CD1c-positive myeloid dendritic cell (primary cell): ENCODE measurements at regions not wholly inside any gene's neighbourhood (a gene's known extent, or its start where the extent isn't known, plus 50 kb on each side); places are given as distances from the start of the nearest gene placed in this dataset.

Experiments used
- DNase-seq: peaks from one replicate; pipeline ENCODE4 v3.0.0-alpha.2; 2016; ENCODE audit errors: extremely low spot score

DNA sequence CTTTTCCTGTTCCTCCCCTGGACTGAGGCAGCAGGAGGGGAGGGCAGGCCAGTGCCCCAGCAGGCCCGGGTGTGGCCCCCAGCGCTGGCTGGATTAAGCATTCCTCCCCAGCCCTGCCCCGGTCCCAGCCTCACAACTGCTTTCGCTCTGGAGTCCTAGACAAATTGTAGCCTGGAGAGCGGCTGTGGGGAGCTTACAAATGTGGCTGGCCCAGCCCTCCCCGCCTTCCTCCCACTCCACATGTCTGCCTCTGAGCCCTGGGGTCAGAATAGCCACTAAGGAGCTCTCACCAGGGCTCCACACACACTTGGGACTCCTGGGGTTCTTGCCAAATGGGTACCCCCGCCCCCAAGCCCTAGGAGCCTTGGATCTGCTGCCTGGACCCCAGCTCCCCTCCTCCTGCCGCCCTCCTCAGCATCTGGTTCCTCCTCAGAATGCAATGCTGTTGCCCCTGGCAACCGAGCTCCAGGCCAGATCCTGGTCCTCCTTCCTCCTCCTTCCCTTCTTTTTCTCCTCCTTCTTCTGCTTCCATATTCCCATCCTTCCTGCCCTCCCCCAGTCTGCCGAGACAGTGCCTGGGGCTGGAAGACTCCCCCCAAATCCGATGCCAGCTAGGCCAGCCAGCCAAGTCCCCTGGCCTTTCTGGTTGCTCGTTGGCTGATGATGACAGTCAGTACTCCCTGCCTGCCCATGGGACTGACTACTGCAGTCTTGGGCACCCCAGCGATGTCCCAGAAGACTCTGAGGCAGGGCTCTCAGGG, 91.1 kb downstream of the LINGO1 start:
- DNase-seq: no peak

DNA sequence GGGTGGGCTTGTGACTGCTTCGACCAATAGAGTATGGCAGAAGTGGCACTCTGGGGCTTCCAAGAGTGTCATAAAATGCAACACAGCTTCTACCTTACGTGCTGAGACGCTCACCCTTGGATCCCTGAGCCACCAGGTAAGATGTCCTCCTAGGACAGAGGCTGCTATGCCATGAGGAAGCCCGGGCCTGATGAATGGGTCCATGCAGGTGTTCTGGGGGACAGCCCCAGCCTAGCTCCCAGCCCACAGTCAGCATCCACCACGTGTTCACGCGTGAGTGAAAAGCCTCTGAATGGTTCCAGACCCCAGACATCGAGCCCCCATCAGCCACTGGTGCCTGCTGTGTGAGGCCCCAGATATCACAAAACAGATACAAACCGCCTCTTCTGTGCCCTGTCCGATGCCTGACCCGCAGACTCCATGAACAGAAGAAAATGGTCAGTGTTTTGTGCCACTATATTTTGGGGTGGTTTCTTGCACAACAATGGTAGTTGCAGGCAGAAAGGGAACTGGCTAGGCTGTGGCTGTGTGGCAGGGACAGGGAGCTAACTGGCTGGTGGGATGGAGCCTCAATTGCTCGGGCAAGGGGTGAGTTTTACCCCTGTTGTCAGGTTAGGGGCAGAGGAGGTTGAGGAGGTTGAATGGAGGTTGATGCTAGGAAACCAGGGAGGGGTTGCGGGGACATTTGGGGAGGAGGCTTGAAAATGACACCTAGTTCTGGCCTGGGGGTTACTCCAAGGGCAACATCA, 92.2 kb downstream of the LINGO1 start:
- peak; percentile 5 for DNase-seq

DNA sequence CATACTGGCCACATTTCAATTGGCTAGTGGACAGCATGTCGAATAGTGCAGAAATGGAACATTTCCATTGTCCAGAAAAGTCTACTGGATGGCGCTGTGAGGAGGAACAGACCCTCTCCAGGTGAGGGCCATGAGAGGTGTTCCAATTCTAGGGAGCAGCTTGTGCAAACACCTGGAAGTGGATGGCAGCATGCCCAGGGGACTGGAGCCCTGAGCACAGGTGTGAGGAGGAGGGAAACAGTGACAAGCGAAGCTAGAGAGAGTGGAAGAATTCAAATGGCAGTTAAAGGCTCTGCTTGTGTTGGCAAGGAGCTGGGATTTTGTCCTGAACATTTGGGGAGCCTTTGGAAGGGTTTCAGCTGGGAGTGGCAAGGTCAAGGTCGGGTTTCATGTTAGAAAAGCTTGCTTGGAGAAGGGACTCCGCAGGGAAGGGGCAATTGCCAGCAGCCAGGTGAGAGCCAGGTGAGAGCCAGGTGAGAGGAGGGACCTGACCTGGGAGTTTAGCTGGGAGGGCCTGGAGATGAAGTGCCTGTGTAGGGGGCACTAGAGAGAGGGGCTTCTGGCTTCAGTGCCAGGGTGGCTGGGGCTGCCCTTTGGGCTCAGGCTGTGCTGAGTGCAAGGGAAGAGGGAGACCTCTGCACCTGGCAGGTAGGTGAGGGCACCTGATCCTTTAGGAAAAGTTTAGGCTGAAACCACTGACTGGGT, 93.8 kb downstream of the LINGO1 start:
- no peak for DNase-seq

DNA sequence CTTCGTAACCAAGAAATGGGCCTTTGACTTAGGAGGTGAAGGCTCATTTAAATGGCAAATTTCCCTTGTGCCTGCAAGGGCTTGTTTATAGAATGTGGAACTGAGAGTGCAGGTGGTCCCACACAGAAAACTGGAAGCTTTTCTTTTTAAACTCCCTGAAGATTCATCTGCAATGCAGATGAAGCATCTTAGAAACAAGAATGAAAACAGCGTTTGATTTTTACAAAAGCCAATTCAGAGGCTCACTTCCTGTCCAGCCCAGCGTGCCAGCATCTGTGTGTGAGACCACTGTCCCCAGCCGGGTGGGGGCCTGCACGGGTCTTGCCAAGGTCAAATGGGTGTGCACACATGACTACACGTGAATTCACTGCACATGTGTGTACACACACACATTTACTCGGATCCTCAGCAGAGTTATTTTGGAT, 94.7 kb downstream of the LINGO1 start:
- no peak for DNase-seq

DNA sequence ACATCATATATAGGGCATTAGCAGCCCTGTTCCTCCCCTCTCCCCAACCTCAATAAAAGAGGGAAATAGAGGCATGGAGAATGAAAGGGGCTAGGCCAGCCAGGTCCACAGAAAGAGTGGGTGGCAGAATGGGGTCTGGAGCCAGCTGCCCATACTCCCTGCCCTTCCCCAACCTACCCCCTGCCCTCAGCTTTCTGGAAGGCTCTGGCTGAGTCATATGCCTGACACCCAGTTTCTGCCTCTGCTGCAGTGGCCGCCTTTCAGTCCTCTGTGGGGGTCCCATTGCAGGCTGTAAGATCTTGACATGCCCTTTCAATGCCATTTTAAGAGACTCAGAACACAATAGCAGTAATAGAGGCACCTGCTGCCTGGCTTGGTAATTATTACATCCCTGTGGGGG, 95.7 kb downstream of the LINGO1 start:
- DNase-seq: no peak

DNA sequence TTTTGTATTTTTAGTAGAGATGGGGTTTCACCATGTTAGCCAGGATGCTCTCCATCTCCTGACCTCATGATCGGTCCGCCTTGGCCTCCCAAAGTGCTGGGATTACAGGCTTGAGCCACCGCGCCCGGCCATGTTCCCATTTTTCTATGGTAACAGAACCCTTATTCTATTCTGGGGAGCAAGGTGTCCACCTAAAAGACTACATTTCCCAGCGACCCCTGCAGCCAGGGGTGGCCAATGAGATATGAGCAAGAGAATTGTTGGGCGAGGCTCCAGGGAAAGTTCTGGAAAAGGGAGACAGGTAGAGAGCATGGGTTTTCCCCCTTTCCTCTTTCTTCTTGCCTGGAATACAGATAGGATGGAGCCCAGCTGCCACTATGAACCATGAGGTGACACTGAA, 96.9 kb downstream of the LINGO1 start:
- DNase-seq: no peak
